HepG2 (cell line): ENCODE measurements at regions not wholly inside any gene's neighbourhood (a gene's known extent, or its start where the extent isn't known, plus 50 kb on each side); places are given as distances from the start of the nearest gene placed in this dataset.

ENCODE experiments used
- ATAC-seq: fragments of 200-7000 bp; cut with Tn5 transposase; 3 replicates; pipeline ENCODE4 v1.9.1; 2020; ENCODE audit warnings: mild to moderate bottlenecking, moderate library complexity
- BruUV-seq: library from RNA; stranded (reverse); fragments of 400-500 nt; replicated peaks from 2 replicates; lab custom pipeline; 2021; lab: Mats Ljungman, UMichigan
- CTCF ChIA-PET: fragments of 300-600 bp; formaldehyde crosslinking; extraction: SDS; loops from one replicate; lab custom pipeline; 2021; ENCODE audit warnings: low total read pairs, inconsistent platforms, low intra/inter-chr PET ratio; lab: Yijun Ruan, JAX
- POLR2A ChIA-PET: fragments of 350-600 bp; sonication (Branson Sonifier 250); formaldehyde crosslinking; loops from one replicate; lab custom pipeline; 2020; ENCODE audit warnings: antibody characterized with exemption, inconsistent platforms; lab: Yijun Ruan, JAX
- DNase-seq: peaks from one replicate; pipeline ENCODE4 v3.0.0-alpha.2; 2015; ENCODE audit warnings: low spot score
- FAIRE-seq: peaks from 3 replicates; lab custom pipeline; 2011; peaks lifted over from hg19 to GRCh38; lab: Jason Lieb, UNC
- H2AFZ ChIP-seq: one replicate; pipeline ENCODE4 v1.6.1; 2011; ENCODE audit warnings: low read length, inconsistent platforms
- H3K27ac ChIP-seq: fragments of 300-600 bp; 3 replicates; pipeline ENCODE4 v1.8.0; 2011; ENCODE audit warnings: mixed run types, mild to moderate bottlenecking, mixed read lengths, low read length, inconsistent platforms; ENCODE audit not compliant: insufficient read depth; ENCODE audit errors: extremely low read length
- H3K27me3 ChIP-seq, 2 experiments: fragments of 200-600 bp in 1 of 2; 2 replicates in 1 of 2; 3 replicates in 1 of 2; pipeline versions ENCODE4 v1.6.0 to v1.8.0; 2011; ENCODE audit warnings: low read length in 2 of 2, mild to moderate bottlenecking in 2 of 2, moderate library complexity in 2 of 2, inconsistent platforms in 1 of 2; ENCODE audit not compliant: insufficient read depth in 2 of 2, control insufficient read depth in 1 of 2
- H3K36me3 ChIP-seq, 2 experiments: fragments of 200-600 bp in 1 of 2; replicated peaks in 1 of 2; 2 replicates in 1 of 2; 3 replicates in 1 of 2; pipeline versions ENCODE4 v1.5.1 to v1.8.0; 2011; ENCODE audit warnings: low read length in 2 of 2, inconsistent platforms in 1 of 2; ENCODE audit not compliant: insufficient read depth in 2 of 2, control insufficient read depth in 1 of 2
- H3K4me1 ChIP-seq: 2 replicates; pipeline ENCODE4 v1.5.1; 2012; ENCODE audit warnings: low read length, inconsistent platforms; ENCODE audit not compliant: insufficient read depth
- H3K4me2 ChIP-seq: 2 replicates; pipeline ENCODE4 v1.6.0; 2011; ENCODE audit warnings: low read depth, low read length, inconsistent platforms
- H3K4me3 ChIP-seq, 3 experiments: fragments of 200-600 bp in 1 of 3; sonication (generic), shearing (Covaris generic) in 1 of 3; replicated peaks in 1 of 3; 2 replicates each; pipeline ENCODE4 v1.5.1; 2011 to 2016; ENCODE audit warnings: low read length in 3 of 3, inconsistent platforms in 2 of 3, low read depth in 2 of 3, mild to moderate bottlenecking in 2 of 3, control low read depth in 1 of 3, mixed read lengths in 1 of 3; ENCODE audit not compliant: insufficient read depth in 1 of 3
- H3K79me2 ChIP-seq: one replicate; pipeline ENCODE4 v1.6.1; 2011; ENCODE audit warnings: low read length, inconsistent platforms; ENCODE audit not compliant: insufficient read depth
- H3K9ac ChIP-seq: 2 replicates; pipeline ENCODE4 v1.6.0; 2011; ENCODE audit warnings: mild to moderate bottlenecking, low read depth, low read length, inconsistent platforms; ENCODE audit not compliant: insufficient read depth
- H3K9me3 ChIP-seq: 2 replicates; pipeline ENCODE4 v1.5.1; 2012; ENCODE audit warnings: mild to moderate bottlenecking, low read length
- H4K20me1 ChIP-seq: 2 replicates; pipeline ENCODE4 v1.6.0; 2011; ENCODE audit warnings: inconsistent platforms, mild to moderate bottlenecking, low read length, moderate library complexity; ENCODE audit not compliant: insufficient read depth
- HOXA7 ChIP-seq: sonication (generic); formaldehyde crosslinking; IDR thresholded peaks from 2 replicates; pipeline ENCODE4 v1.8.1; 2022; ENCODE audit warnings: mild to moderate bottlenecking, missing genetic modification reagents, moderate library complexity
- JARID2 ChIP-seq: sonication (generic); formaldehyde crosslinking; IDR thresholded peaks from 2 replicates; pipeline ENCODE4 v1.8.1; 2023; ENCODE audit warnings: missing genetic modification reagents, inconsistent platforms; ENCODE audit not compliant: insufficient replicate concordance
- LCORL ChIP-seq, 2 experiments: fragments of 450-650 bp in 1 of 2; sonication (generic) in 1 of 2; formaldehyde crosslinking in 1 of 2; IDR thresholded peaks; 2 replicates each; pipeline versions ENCODE4 v1.5.0 to v1.6.1; 2017 to 2020; ENCODE audit warnings: antibody characterized with exemption in 1 of 2, missing genetic modification reagents in 1 of 2
- MAF1 ChIP-seq: sonication (generic); formaldehyde crosslinking; IDR thresholded peaks from 2 replicates; pipeline ENCODE4 v1.5.0; 2020; ENCODE audit warnings: missing genetic modification reagents, borderline replicate concordance
- RFXAP ChIP-seq: sonication (generic); formaldehyde crosslinking; IDR thresholded peaks from 2 replicates; pipeline ENCODE4 v1.4.0; 2020; ENCODE audit warnings: missing genetic modification reagents, borderline replicate concordance
- SMARCE1 ChIP-seq: fragments of 450-650 bp; IDR thresholded peaks from 2 replicates; pipeline ENCODE4 v1.6.1; 2017; ENCODE audit warnings: borderline replicate concordance
- TAF1 ChIP-seq: sonication (generic); formaldehyde crosslinking; IDR thresholded peaks from 2 replicates; pipeline ENCODE4 v1.4.0; 2020; ENCODE audit warnings: missing genetic modification reagents
- TCF7 ChIP-seq: sonication (generic); IDR thresholded peaks from 2 replicates; pipeline ENCODE4 v1.6.1; 2016; ENCODE audit warnings: antibody characterized with exemption, low read depth
- TOE1 ChIP-seq: sonication (generic); formaldehyde crosslinking; IDR thresholded peaks from 2 replicates; pipeline ENCODE4 v1.4.0; 2020; ENCODE audit warnings: mild to moderate bottlenecking, missing genetic modification reagents
- ZBTB7B ChIP-seq: sonication (generic); formaldehyde crosslinking; IDR thresholded peaks from 2 replicates; pipeline ENCODE4 v1.4.0; 2020; ENCODE audit warnings: missing genetic modification reagents
- ZNF446 ChIP-seq: sonication (generic); formaldehyde crosslinking; IDR thresholded peaks from 2 replicates; pipeline ENCODE4 v1.5.0; 2020; ENCODE audit warnings: mild to moderate bottlenecking, missing genetic modification reagents
- ZNF589 ChIP-seq: sonication (generic); formaldehyde crosslinking; conservative IDR thresholded peaks from 2 replicates; pipeline ENCODE4 v1.8.0; 2022; ENCODE audit warnings: mild to moderate bottlenecking, moderate library complexity, missing genetic modification reagents
- ZNF781 ChIP-seq: sonication (generic); formaldehyde crosslinking; IDR thresholded peaks from 2 replicates; pipeline ENCODE4 v1.5.1; 2020; ENCODE audit warnings: borderline replicate concordance, mild to moderate bottlenecking, missing genetic modification reagents; ENCODE audit errors: not compliant biosample characterization
- ZSCAN30 ChIP-seq: sonication (generic); formaldehyde crosslinking; IDR thresholded peaks from 2 replicates; pipeline ENCODE4 v1.5.0; 2020; ENCODE audit warnings: mild to moderate bottlenecking, missing genetic modification reagents
- WGBS: methylation state at CpG from one replicate; pipeline ENCODE4 v1.1.6; 2017; ENCODE audit warnings: low lambda C conversion rate; 5-methylcytosine and 5-hydroxymethylcytosine counted together
- in situ Hi-C: cut with HindIII; loops from 2 replicates; pipeline ENCODE4 v1.10.0; 2017; ENCODE audit warnings: low pct_unique_long_range_greater_than_20kb; ENCODE audit not compliant: extremely low pct_ligation_motif_present
- intact Hi-C: fragments of 100-400 bp; cut with micrococcal nuclease; formaldehyde crosslinking; loops from one replicate; pipeline ENCODE4 v1.10.0; 2022; ENCODE audit not compliant: unreplicated experiment
- TF ChIP-seq, protein P1 (sequence below): sonication (generic); formaldehyde crosslinking; IDR thresholded peaks from 2 replicates; pipeline ENCODE4 v1.4.0; 2020; ENCODE audit warnings: mild to moderate bottlenecking, missing genetic modification reagents
- TF ChIP-seq, protein P2 (sequence below): sonication (generic); formaldehyde crosslinking; IDR thresholded peaks from 2 replicates; pipeline ENCODE4 v1.5.0; 2020; ENCODE audit warnings: mild to moderate bottlenecking, missing genetic modification reagents, moderate library complexity

DNA sequence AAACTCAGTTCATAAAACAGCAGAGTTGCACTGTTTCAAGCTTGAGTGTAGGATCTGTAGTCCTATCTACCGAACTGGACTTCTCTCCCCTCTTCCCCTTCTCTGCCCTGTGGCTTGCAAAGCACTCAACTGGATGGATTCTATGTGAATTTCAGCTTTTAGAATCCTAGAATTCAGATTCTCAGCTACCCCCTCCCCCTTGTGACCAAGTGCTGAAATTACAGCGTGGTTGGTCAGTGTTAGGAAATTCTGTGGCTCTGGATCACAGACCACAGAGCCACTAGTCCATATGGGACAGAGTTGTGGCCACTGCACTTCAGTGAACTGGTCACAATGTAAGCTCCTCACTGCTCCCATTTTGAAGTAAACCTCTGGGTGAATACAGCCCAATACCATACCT is 64.6 kb upstream of the TRPC5 start:
- H2AFZ ChIP-seq: no peak overlapping the region
- H3K4me1 ChIP-seq: no peaks in the 10 kb centered on the region
- 0% methylated on average over 2 of the region's 2 CpGs for WGBS
- no peaks in the 10 kb centered on the region for H3K27me3 ChIP-seq
- no peaks in the 10 kb centered on the region for H3K36me3 ChIP-seq
- no TSS peak for BruUV-seq
- ChIA-PET CTCF (no interaction called here), POLR2A (no interaction called here)
- no peak for DNase-seq
- ATAC-seq: peak; percentile 54; the same call in 2 of the 3 replicates
- H3K4me3 ChIP-seq: no peak overlapping the region
- H3K27ac ChIP-seq: no peak overlapping the region
- intact Hi-C loops: no loop called here
- H3K4me2 ChIP-seq: no peak overlapping the region
- peak; percentile 76 for FAIRE-seq
- no peaks in the 10 kb centered on the region for H3K9me3 ChIP-seq
- in situ Hi-C loops: no loop called here
- no peak overlapping the region for H3K9ac ChIP-seq
- TF ChIP-seq, protein P1, sequence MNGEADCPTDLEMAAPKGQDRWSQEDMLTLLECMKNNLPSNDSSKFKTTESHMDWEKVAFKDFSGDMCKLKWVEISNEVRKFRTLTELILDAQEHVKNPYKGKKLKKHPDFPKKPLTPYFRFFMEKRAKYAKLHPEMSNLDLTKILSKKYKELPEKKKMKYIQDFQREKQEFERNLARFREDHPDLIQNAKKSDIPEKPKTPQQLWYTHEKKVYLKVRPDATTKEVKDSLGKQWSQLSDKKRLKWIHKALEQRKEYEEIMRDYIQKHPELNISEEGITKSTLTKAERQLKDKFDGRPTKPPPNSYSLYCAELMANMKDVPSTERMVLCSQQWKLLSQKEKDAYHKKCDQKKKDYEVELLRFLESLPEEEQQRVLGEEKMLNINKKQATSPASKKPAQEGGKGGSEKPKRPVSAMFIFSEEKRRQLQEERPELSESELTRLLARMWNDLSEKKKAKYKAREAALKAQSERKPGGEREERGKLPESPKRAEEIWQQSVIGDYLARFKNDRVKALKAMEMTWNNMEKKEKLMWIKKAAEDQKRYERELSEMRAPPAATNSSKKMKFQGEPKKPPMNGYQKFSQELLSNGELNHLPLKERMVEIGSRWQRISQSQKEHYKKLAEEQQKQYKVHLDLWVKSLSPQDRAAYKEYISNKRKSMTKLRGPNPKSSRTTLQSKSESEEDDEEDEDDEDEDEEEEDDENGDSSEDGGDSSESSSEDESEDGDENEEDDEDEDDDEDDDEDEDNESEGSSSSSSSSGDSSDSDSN (CRISPR knock-in tag): no peak
- TF ChIP-seq, protein P2, sequence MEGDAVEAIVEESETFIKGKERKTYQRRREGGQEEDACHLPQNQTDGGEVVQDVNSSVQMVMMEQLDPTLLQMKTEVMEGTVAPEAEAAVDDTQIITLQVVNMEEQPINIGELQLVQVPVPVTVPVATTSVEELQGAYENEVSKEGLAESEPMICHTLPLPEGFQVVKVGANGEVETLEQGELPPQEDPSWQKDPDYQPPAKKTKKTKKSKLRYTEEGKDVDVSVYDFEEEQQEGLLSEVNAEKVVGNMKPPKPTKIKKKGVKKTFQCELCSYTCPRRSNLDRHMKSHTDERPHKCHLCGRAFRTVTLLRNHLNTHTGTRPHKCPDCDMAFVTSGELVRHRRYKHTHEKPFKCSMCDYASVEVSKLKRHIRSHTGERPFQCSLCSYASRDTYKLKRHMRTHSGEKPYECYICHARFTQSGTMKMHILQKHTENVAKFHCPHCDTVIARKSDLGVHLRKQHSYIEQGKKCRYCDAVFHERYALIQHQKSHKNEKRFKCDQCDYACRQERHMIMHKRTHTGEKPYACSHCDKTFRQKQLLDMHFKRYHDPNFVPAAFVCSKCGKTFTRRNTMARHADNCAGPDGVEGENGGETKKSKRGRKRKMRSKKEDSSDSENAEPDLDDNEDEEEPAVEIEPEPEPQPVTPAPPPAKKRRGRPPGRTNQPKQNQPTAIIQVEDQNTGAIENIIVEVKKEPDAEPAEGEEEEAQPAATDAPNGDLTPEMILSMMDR (CRISPR knock-in tag): peak; percentile 44
- H4K20me1 ChIP-seq: no peaks in the 10 kb centered on the region
- H3K79me2 ChIP-seq: no peaks in the 10 kb centered on the region

DNA sequence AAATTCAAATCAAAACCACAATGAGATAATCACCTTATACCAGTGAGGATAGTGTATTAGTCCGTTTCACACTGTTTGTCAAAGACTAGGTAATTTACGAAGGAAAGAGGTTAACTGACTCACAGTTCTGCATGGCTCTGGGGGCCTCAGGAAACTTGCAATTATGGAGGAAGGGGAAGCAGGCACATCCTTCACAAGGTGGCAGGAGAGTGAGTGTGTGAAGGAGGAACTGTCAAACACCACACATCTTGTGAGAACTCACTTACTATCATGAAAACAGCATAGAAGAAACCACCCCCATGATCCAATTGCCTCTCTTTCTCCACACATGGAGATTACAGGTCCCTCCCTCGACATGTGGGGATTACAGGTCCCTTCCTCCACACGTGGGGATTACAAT is 54.7 kb upstream of the TRPC5 start:
- no peak overlapping the region for H3K27ac ChIP-seq
- ChIA-PET POLR2A (no interaction called here), CTCF (no interaction called here)
- H3K4me3 ChIP-seq: no peak overlapping the region
- no peaks in the 10 kb centered on the region for H3K27me3 ChIP-seq
- in situ Hi-C loops: no loop called here
- ATAC-seq (no peak), DNase-seq (no peak), FAIRE-seq (no peak)
- no peaks in the 10 kb centered on the region for H3K9me3 ChIP-seq
- TF ChIP-seq ZSCAN30 (no peak), HOXA7 (CRISPR knock-in tag) (no peak), TOE1 (CRISPR knock-in tag) (no peak), ZNF781 (CRISPR knock-in tag) (no peak), JARID2 (no peak), SMARCE1 (no peak), TAF1 (no peak), ZNF446 (no peak), LCORL (IDR thresholded peaks at IDR 0.05) (no peak), LCORL (CRISPR knock-in tag; IDR thresholded peaks at IDR 0.05) (no peak), TCF7 (no peak), MAF1 (CRISPR knock-in tag) (no peak), ZBTB7B (CRISPR knock-in tag) (no peak), ZNF589 (CRISPR knock-in tag) (no peak), RFXAP (CRISPR knock-in tag) (no peak)
- H2AFZ ChIP-seq: no peak overlapping the region
- H3K4me1 ChIP-seq: no peaks in the 10 kb centered on the region
- BruUV-seq: no TSS peak
- intact Hi-C loops: no loop called here
- H3K4me2 ChIP-seq: no peak overlapping the region
- H3K9ac ChIP-seq: no peak overlapping the region
- no peaks in the 10 kb centered on the region for H4K20me1 ChIP-seq
- 2% methylated on average over 4 of the region's 4 CpGs for WGBS
- no peaks in the 10 kb centered on the region for H3K79me2 ChIP-seq
- H3K36me3 ChIP-seq: no peaks in the 10 kb centered on the region
